ENCODE measurements at regions not wholly inside any gene's neighbourhood (a gene's known extent, or its start where the extent isn't known, plus 50 kb on each side); places are given as distances from the start of the nearest gene placed in this dataset.

DNA sequence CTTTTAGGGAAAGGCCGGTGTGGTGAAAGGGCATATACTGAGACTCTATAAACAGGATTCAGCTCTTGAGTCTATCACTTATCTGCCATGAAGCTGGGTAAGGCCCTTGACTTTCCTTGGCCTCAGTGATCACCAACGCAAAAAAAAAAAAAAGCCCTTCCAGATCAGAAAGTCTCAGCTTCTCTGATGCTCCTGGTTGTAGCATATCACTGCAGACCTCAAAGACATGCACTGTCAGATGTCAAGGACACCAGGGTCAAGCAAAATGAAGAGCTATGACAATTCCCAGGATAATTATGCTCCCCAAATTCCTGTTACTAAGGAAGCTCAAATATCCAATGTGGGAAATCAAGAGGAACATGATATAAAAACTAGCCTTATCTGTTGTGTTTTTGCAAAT, 68.3 kb upstream of the IFNE start:
- DNase-seq (ENCODE audit: low read depth) = no peak
- TF ChIP-seq, protein P1, sequence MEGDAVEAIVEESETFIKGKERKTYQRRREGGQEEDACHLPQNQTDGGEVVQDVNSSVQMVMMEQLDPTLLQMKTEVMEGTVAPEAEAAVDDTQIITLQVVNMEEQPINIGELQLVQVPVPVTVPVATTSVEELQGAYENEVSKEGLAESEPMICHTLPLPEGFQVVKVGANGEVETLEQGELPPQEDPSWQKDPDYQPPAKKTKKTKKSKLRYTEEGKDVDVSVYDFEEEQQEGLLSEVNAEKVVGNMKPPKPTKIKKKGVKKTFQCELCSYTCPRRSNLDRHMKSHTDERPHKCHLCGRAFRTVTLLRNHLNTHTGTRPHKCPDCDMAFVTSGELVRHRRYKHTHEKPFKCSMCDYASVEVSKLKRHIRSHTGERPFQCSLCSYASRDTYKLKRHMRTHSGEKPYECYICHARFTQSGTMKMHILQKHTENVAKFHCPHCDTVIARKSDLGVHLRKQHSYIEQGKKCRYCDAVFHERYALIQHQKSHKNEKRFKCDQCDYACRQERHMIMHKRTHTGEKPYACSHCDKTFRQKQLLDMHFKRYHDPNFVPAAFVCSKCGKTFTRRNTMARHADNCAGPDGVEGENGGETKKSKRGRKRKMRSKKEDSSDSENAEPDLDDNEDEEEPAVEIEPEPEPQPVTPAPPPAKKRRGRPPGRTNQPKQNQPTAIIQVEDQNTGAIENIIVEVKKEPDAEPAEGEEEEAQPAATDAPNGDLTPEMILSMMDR (conservative IDR thresholded peaks at IDR 0.05; ENCODE audit: low read length) = no peak
- no peak overlapping the region for H3K4me3 ChIP-seq (ENCODE audit: low read length)

DNA sequence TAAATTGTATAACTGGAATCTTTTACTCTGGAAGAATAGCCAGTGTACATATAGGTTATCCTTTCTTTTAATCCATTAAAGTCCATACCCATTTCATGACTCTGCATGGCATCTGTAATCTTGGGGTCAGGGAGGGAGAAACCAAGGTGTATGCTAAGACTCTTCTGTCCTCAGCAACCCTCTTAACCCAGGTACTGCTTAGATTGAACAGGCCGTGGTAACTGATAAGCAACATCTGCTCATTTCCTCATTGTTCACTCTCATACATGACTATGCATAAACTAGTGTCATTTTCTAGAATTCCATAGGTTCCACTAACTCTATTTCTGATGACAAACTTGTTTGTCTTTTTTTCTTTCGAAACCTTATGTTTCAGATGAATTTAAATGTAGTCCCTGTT, 69.3 kb upstream of the IFNE start:
- TF ChIP-seq, protein P1 (conservative IDR thresholded peaks at IDR 0.05; ENCODE audit: low read length) = no peak
- no peak for DNase-seq (ENCODE audit: low read depth)
- no peak overlapping the region for H3K4me3 ChIP-seq (ENCODE audit: low read length)

DNA sequence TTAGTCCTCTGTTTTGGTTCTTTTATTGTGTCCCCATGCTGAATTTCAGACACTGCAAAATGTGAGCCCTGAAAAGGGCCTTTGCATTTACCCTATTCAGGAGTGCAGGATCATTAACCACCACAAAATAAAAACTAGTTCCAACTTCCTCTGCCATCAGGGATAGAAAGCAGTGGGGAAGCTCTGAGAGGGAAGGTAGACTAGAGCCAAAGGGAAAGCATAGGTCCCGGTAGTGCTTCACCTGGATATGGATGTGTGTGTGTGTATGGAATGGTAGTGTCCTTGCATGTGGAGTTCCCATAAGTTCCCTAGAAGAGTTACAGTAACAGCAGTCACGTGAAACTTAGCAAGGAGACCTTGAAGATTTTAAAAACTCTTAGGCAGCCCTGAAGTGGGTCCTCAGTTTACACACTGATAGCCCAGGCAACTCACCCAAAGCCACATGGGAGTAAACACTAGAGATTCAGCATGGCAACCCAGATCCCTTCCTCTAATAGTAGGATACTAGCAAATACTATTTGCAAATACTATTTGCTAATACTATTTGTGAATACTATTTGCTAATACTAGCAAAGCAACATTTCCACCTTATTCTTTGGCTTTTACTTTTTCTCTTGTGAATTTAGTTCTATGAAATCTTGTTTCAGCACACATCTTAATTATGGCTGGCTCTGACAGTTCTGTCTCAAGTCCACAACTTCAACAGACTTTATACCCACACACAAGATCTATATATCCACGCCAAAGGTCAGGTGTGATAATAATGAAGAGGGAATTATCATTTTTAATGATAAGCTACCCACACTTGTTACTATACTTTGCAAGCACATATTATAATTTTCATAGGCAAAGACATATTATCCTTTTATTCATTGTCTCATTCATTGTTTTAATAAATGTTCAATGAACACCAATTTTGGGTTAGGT, 70.4 kb upstream of the IFNE start:
- DNase-seq (ENCODE audit: low read depth) = no peak
- H3K4me3 ChIP-seq (ENCODE audit: low read length) = no peak overlapping the region
- TF ChIP-seq, protein P1 (conservative IDR thresholded peaks at IDR 0.05; ENCODE audit: low read length) = no peak

DNA sequence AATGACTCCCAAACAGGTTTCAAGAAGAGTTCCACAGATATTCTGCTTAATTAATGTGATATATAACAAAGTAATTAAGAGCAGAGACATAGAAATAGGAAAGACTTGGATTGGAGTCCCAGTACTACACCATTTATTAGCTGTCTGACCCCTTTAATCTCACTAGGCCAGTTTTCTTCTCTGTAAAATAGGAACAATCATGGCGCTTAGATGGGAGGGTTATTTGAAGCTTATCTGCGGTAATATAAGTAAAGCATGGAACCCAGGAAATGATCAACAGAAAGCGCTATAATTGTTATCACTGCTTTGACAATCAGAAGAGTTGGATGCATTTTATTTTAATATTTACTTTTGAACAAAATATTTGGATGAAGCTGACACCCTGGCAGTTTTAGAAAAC, 71.3 kb upstream of the IFNE start:
- DNase-seq (ENCODE audit: low read depth) = no peak
- TF ChIP-seq, protein P1 (conservative IDR thresholded peaks at IDR 0.05; ENCODE audit: low read length) = no peak
- H3K4me3 ChIP-seq (ENCODE audit: low read length) = no peak overlapping the region

DNA sequence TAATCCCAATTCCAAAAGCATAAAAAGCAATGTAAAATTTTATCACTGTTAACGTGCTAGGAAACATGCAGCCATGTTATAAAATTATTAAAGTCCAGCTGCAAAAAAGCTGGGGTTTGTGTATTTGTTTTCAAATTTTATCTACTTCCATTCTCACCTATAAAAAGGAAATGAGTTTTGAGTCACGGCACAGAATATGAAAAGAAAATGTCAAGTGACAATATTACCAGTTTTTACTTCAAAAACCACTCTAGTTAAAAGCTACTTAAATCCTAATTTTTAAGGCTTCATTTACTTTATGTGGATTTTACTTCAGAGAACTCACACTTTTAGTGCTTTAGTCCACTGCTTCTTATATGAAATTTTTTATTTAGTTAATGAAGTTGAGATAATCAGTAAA, 72.7 kb upstream of the IFNE start:
- H3K4me3 ChIP-seq (ENCODE audit: low read length) = no peak overlapping the region
- TF ChIP-seq, protein P1 (conservative IDR thresholded peaks at IDR 0.05; ENCODE audit: low read length) = no peak
- DNase-seq (ENCODE audit: low read depth) = no peak

DNA sequence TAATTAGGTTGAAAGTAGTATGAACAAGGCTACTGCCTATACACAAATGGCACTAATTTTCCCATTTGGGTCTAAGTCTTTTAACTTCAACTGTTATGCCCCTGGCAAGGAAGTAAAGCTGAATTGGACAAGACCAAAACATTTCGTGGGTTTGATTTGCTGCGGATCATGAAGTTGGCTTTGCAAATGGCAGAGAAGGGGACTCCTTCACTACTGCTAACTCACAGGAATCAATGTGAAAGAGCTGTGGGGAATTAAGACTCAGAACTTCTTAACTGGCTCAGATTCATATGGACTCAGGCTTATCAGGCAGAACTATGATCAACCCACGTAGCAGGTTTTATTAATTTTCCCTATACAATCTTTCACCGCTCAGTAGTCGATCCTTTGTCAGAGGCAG, 73.8 kb upstream of the IFNE start:
- no peak for DNase-seq (ENCODE audit: low read depth)
- TF ChIP-seq, protein P1 (conservative IDR thresholded peaks at IDR 0.05; ENCODE audit: low read length) = no peak
- H3K4me3 ChIP-seq (ENCODE audit: low read length) = peak overlapping the region; percentile 76
